HCT116 (cell line): ENCODE measurements at regions not wholly inside any gene's neighbourhood (a gene's known extent, or its start where the extent isn't known, plus 50 kb on each side); places are given as distances from the start of the nearest gene placed in this dataset.

Source experiments
- ATAC-seq: fragments of 200-7000 bp; cut with Tn5 transposase; 2 replicates; pipeline ENCODE4 v1.9.1; 2020; ENCODE audit warnings: mild to moderate bottlenecking, moderate library complexity
- BruUV-seq: library from RNA; stranded (reverse); fragments of 400-500 nt; replicated peaks from 2 replicates; lab custom pipeline; 2021; lab: Mats Ljungman, UMichigan
- CTCF ChIA-PET: fragments of 300-600 bp; sonication (Branson Sonifier 250); formaldehyde crosslinking; loops from one replicate; lab custom pipeline; 2021; ENCODE audit warnings: antibody characterized with exemption; lab: Charles Lee
- POLR2A ChIA-PET: fragments of 300-600, 350-600 bp; sonication (Branson Sonifier 250); formaldehyde crosslinking; loops from one replicate; lab custom pipeline; 2021; ENCODE audit warnings: antibody characterized with exemption; lab: Charles Lee
- RAD21 ChIA-PET, 2 experiments: fragments of 300-600 bp; sonication (Branson Sonifier 250); formaldehyde crosslinking; loops; one replicate each; lab custom pipeline; 2023; ENCODE audit warnings: low total read pairs in 2 of 2; ENCODE audit not compliant: uncharacterized antibody in 2 of 2, unreplicated experiment in 2 of 2, low non-redundant PET in 1 of 2; lab: Charles Lee
- DNase-seq: peaks from one replicate; pipeline ENCODE4 v3.0.0-alpha.2; 2010; ENCODE audit warnings: low read depth, low spot score
- H2AFZ ChIP-seq: fragments of 200-600 bp; shearing (Covaris generic), sonication (generic); 2 replicates; pipeline ENCODE4 v1.6.1; 2017; ENCODE audit warnings: low read depth, mixed run types, mixed read lengths, antibody characterized with exemption, low read length; ENCODE audit not compliant: poor library complexity, severe bottlenecking
- H3K27ac ChIP-seq: 2 replicates; pipeline ENCODE4 v1.5.1; 2012; ENCODE audit warnings: low read depth, low read length
- H3K27me3 ChIP-seq: fragments of 200-600 bp; sonication (generic); 2 replicates; pipeline ENCODE4 v1.6.1; 2016; ENCODE audit warnings: mixed run types, low read length, mixed read lengths; ENCODE audit not compliant: insufficient read depth
- H3K36me3 ChIP-seq, 2 experiments: fragments of 200-500 bp in 1 of 2; fragments of 200-600 bp in 1 of 2; sonication (Bioruptor generic) in 1 of 2; sonication (generic) in 1 of 2; 2 replicates each; pipeline versions ENCODE4 v1.5.1 to v1.6.1; 2014 to 2016; ENCODE audit warnings: low read length in 2 of 2, inconsistent platforms in 1 of 2, mixed read lengths in 1 of 2, mixed run types in 1 of 2; ENCODE audit not compliant: insufficient read depth in 2 of 2, control insufficient read depth in 1 of 2
- H3K4me1 ChIP-seq, 2 experiments: fragments of 200-600 bp in 1 of 2; sonication (generic) in 1 of 2; 2 replicates each; pipeline versions ENCODE4 v1.5.1 to v1.6.1; 2012 to 2017; ENCODE audit warnings: low read length in 2 of 2, inconsistent platforms in 1 of 2, mild to moderate bottlenecking in 1 of 2, mixed read lengths in 1 of 2, mixed run types in 1 of 2, moderate library complexity in 1 of 2; ENCODE audit not compliant: insufficient read depth in 2 of 2, control insufficient read depth in 1 of 2
- H3K4me2 ChIP-seq: fragments of 200-600 bp; sonication (generic); 2 replicates; pipeline ENCODE4 v1.6.1; 2017; ENCODE audit warnings: mixed run types, low read length, mixed read lengths
- H3K4me3 ChIP-seq, 2 experiments: fragments of 200-600 bp in 1 of 2; sonication (generic) in 1 of 2; replicated peaks in 1 of 2; 2 replicates each; pipeline ENCODE4 v1.5.1; 2011 to 2016; ENCODE audit warnings: low read length in 2 of 2, control low read depth in 1 of 2, low read depth in 1 of 2, mild to moderate bottlenecking in 1 of 2, mixed read lengths in 1 of 2, mixed run types in 1 of 2
- H3K79me2 ChIP-seq: fragments of 200-600 bp; sonication (generic); 2 replicates; pipeline ENCODE4 v1.6.1; 2017; ENCODE audit warnings: mild to moderate bottlenecking, mixed run types, low read length, moderate library complexity, mixed read lengths; ENCODE audit not compliant: insufficient read depth
- H3K9ac ChIP-seq: fragments of 200-600 bp; sonication (generic); 2 replicates; pipeline ENCODE4 v1.6.1; 2016; ENCODE audit warnings: low read length, mixed read lengths
- H3K9me2 ChIP-seq: fragments of 200-600 bp; sonication (generic), shearing (Covaris generic); 2 replicates; pipeline ENCODE4 v1.6.1; 2017; ENCODE audit warnings: mixed run types, mild to moderate bottlenecking, moderate library complexity; ENCODE audit not compliant: insufficient read depth
- H3K9me3 ChIP-seq, 2 experiments: fragments of 200-500 bp in 1 of 2; fragments of 200-600 bp in 1 of 2; sonication (Bioruptor generic) in 1 of 2; sonication (generic) in 1 of 2; 2 replicates each; pipeline ENCODE4 v1.6.1; 2014 to 2017; ENCODE audit warnings: low read length in 2 of 2, mixed read lengths in 2 of 2, inconsistent platforms in 1 of 2, low read depth in 1 of 2, mild to moderate bottlenecking in 1 of 2, mixed run types in 1 of 2, moderate library complexity in 1 of 2; ENCODE audit not compliant: control insufficient read depth in 1 of 2, insufficient read depth in 1 of 2
- H4K20me1 ChIP-seq: fragments of 200-600 bp; sonication (generic), shearing (Covaris generic); 2 replicates; pipeline ENCODE4 v1.6.1; 2017; ENCODE audit warnings: mixed run types, mild to moderate bottlenecking, moderate library complexity; ENCODE audit not compliant: insufficient read depth
- CBX3 ChIP-seq: IDR thresholded peaks from 2 replicates; pipeline ENCODE4 v1.6.1; 2012; ENCODE audit warnings: low read depth
- EGR1 ChIP-seq: IDR thresholded peaks from 2 replicates; pipeline ENCODE4 v1.6.1; 2012; ENCODE audit warnings: low read depth
- ELF1 ChIP-seq: IDR thresholded peaks from 2 replicates; pipeline ENCODE4 v1.6.1; 2012; ENCODE audit warnings: low read depth, borderline replicate concordance
- EZH2phosphoT487 ChIP-seq: fragments of 200-600 bp; IDR thresholded peaks from 2 replicates; pipeline ENCODE4 v1.6.1; 2018; ENCODE audit warnings: antibody characterized with exemption, borderline replicate concordance
- FOSL1 ChIP-seq: IDR thresholded peaks from 2 replicates; pipeline ENCODE4 v1.6.1; 2012; ENCODE audit warnings: low read depth
- JUND ChIP-seq: IDR thresholded peaks from 2 replicates; pipeline ENCODE4 v1.6.1; 2012
- POLR2A ChIP-seq: IDR thresholded peaks from 2 replicates; pipeline ENCODE4 v1.7.0; 2011; ENCODE audit warnings: borderline replicate concordance; ENCODE audit not compliant: insufficient read depth, insufficient read length; ENCODE audit errors: extremely low read depth
- POLR2AphosphoS5 ChIP-seq: IDR thresholded peaks from 2 replicates; pipeline ENCODE4 v1.6.1; 2011; ENCODE audit warnings: mild to moderate bottlenecking, low read depth, low read length, moderate library complexity
- RAD21 ChIP-seq: IDR thresholded peaks from 2 replicates; pipeline ENCODE4 v1.6.1; 2012; ENCODE audit warnings: low read depth, mild to moderate bottlenecking
- SIN3A ChIP-seq: IDR thresholded peaks from 2 replicates; pipeline ENCODE4 v1.6.1; 2012; ENCODE audit warnings: low read depth
- SP1 ChIP-seq: IDR thresholded peaks from 2 replicates; pipeline ENCODE4 v1.6.1; 2012; ENCODE audit warnings: low read depth
- SRF ChIP-seq: IDR thresholded peaks from 2 replicates; pipeline ENCODE4 v1.6.1; 2012; ENCODE audit warnings: low read depth
- TCF7L2 ChIP-seq: IDR thresholded peaks from 2 replicates; pipeline ENCODE4 v1.7.0; 2011; ENCODE audit warnings: borderline replicate concordance, inconsistent platforms; ENCODE audit not compliant: insufficient read depth, insufficient read length; ENCODE audit errors: extremely low read depth
- YY1 ChIP-seq: IDR thresholded peaks from 2 replicates; pipeline ENCODE4 v1.6.1; 2011; ENCODE audit warnings: low read length, low read depth, moderate library complexity, mild to moderate bottlenecking; ENCODE audit not compliant: insufficient replicate concordance; ENCODE audit errors: extremely low read depth
- ZNF274 ChIP-seq: fragments of 200-500 bp; sonication (Bioruptor generic); IDR thresholded peaks from 2 replicates; pipeline ENCODE4 v1.6.1; 2014; ENCODE audit warnings: mild to moderate bottlenecking, low read depth, low read length, inconsistent platforms
- intact Hi-C: fragments of 100-400 bp; cut with micrococcal nuclease; formaldehyde crosslinking; loops from 2 replicates; pipeline ENCODE4 v1.10.0; 2022
- TF ChIP-seq, protein P1 (sequence below): IDR thresholded peaks from 2 replicates; pipeline ENCODE4 v1.6.1; 2011; ENCODE audit warnings: mild to moderate bottlenecking, low read length, moderate library complexity; ENCODE audit not compliant: insufficient replicate concordance; ENCODE audit errors: extremely low read depth
- TF ChIP-seq, protein P2 (sequence below): IDR thresholded peaks from 2 replicates; pipeline ENCODE4 v1.6.1; 2012
- TF ChIP-seq, protein P3 (sequence below): IDR thresholded peaks from 2 replicates; pipeline ENCODE4 v1.6.1; 2012; ENCODE audit warnings: low read depth
- TF ChIP-seq, protein P4 (sequence below), 3 experiments: fragments of 200-600 bp in 1 of 3; sonication (generic) in 1 of 3; IDR thresholded peaks in 2 of 3; conservative IDR thresholded peaks in 1 of 3; 2 replicates each; pipeline ENCODE4 v1.5.1; 2012 to 2017; ENCODE audit warnings: low read depth in 2 of 3, low read length in 2 of 3, antibody characterized with exemption in 1 of 3, borderline replicate concordance in 1 of 3, control low read depth in 1 of 3, mild to moderate bottlenecking in 1 of 3, mixed read lengths in 1 of 3, mixed run types in 1 of 3, moderate library complexity in 1 of 3; ENCODE audit not compliant: insufficient read depth in 1 of 3

DNA sequence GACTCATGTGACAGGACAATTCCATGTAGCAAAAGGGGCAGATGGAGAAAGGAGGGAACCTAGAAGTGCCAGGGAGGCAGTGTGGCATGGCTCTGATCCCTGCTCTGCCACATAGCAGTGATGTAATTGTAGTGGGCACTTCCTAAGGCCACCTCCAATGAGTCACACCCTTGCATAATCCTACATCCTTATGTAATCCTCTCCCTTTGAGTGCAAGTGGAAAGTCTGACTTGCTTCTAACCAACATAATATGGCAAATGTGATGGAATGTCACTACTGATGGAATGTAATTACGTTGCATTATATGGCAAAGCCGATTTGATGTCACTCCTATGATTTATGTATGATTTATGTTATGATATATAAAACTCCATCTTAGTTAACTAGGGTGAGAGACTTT lies 72.9 kb upstream of the ATP2C1 start (continued):
- peak; percentile 63 for TF ChIP-seq POLR2AphosphoS5
- TF ChIP-seq ELF1: no peak
- no peak for TF ChIP-seq YY1
- TF ChIP-seq CBX3: peak; percentile 98
- peak; percentile 74 for TF ChIP-seq SIN3A
- peak; percentile 75; the same call in 1 of the 2 replicates for TF ChIP-seq SRF
- peak; percentile 92 for TF ChIP-seq SP1
- TF ChIP-seq, protein P1, sequence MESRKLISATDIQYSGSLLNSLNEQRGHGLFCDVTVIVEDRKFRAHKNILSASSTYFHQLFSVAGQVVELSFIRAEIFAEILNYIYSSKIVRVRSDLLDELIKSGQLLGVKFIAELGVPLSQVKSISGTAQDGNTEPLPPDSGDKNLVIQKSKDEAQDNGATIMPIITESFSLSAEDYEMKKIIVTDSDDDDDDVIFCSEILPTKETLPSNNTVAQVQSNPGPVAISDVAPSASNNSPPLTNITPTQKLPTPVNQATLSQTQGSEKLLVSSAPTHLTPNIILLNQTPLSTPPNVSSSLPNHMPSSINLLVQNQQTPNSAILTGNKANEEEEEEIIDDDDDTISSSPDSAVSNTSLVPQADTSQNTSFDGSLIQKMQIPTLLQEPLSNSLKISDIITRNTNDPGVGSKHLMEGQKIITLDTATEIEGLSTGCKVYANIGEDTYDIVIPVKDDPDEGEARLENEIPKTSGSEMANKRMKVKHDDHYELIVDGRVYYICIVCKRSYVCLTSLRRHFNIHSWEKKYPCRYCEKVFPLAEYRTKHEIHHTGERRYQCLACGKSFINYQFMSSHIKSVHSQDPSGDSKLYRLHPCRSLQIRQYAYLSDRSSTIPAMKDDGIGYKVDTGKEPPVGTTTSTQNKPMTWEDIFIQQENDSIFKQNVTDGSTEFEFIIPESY: peak; percentile 31
- TF ChIP-seq FOSL1: peak; percentile 98
- peak; percentile 48; the same call in 1 of the 2 replicates for TF ChIP-seq EGR1
- no peak for TF ChIP-seq POLR2A

DNA sequence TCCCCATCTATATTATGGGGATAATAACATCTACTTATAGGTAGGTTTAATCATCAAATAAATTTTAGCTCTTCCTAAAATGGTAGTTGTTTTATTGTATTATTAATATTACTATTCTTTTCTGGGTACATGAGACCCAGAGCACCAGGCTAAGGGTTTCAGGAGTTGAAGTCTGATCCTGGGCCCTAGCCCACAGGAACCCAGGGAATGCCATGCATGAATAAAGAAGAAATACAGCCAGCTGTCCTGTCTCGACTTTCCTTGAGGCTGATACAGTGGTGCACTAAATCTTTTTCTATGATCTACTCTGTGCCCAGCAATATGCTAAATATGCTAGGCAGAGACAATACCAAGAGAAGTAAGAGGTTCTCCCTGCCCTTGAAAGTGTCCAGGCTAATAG lies 72.1 kb upstream of the ATP2C1 start:
- Histone ChIP-seq H3K9me3 (no peaks in the 10 kb centered on the region), H3K9me2 (no peaks in the 10 kb centered on the region), H3K4me1 (peaks cover 0 to 17% of the 10 kb centered on the region in 2 experiments; a peak in 2 of 4 replicates), H3K27ac (no peak overlapping the region), H3K79me2 (no peaks in the 10 kb centered on the region), H3K36me3 (no peaks in the 10 kb centered on the region), H3K27me3 (no peaks in the 10 kb centered on the region), H4K20me1 (no peaks in the 10 kb centered on the region), H3K4me2 (no peak overlapping the region), H3K9ac (no peak overlapping the region), H2AFZ (no peak overlapping the region), H3K4me3 (no peak overlapping the region)
- ATAC-seq (no peak), DNase-seq (no peak)
- intact Hi-C loops: no loop called here
- BruUV-seq: no TSS peak
- ChIA-PET RAD21 (no interaction called here), POLR2A (no interaction called here), CTCF (no interaction called here)
- TF ChIP-seq TCF7L2: no peak
- no peak for TF ChIP-seq YY1
- TF ChIP-seq EGR1: no peak
- no peak for TF ChIP-seq RAD21
- TF ChIP-seq ZNF274: no peak
- no peak for TF ChIP-seq CBX3
- TF ChIP-seq SIN3A: no peak
- TF ChIP-seq EZH2phosphoT487: no peak
- TF ChIP-seq, protein P2, sequence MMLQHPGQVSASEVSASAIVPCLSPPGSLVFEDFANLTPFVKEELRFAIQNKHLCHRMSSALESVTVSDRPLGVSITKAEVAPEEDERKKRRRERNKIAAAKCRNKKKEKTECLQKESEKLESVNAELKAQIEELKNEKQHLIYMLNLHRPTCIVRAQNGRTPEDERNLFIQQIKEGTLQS: no peak
- TF ChIP-seq SP1: no peak
- TF ChIP-seq, protein P3, sequence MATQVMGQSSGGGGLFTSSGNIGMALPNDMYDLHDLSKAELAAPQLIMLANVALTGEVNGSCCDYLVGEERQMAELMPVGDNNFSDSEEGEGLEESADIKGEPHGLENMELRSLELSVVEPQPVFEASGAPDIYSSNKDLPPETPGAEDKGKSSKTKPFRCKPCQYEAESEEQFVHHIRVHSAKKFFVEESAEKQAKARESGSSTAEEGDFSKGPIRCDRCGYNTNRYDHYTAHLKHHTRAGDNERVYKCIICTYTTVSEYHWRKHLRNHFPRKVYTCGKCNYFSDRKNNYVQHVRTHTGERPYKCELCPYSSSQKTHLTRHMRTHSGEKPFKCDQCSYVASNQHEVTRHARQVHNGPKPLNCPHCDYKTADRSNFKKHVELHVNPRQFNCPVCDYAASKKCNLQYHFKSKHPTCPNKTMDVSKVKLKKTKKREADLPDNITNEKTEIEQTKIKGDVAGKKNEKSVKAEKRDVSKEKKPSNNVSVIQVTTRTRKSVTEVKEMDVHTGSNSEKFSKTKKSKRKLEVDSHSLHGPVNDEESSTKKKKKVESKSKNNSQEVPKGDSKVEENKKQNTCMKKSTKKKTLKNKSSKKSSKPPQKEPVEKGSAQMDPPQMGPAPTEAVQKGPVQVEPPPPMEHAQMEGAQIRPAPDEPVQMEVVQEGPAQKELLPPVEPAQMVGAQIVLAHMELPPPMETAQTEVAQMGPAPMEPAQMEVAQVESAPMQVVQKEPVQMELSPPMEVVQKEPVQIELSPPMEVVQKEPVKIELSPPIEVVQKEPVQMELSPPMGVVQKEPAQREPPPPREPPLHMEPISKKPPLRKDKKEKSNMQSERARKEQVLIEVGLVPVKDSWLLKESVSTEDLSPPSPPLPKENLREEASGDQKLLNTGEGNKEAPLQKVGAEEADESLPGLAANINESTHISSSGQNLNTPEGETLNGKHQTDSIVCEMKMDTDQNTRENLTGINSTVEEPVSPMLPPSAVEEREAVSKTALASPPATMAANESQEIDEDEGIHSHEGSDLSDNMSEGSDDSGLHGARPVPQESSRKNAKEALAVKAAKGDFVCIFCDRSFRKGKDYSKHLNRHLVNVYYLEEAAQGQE: no peak
- no peak for TF ChIP-seq JUND
- TF ChIP-seq POLR2AphosphoS5: no peak
- TF ChIP-seq, protein P4, sequence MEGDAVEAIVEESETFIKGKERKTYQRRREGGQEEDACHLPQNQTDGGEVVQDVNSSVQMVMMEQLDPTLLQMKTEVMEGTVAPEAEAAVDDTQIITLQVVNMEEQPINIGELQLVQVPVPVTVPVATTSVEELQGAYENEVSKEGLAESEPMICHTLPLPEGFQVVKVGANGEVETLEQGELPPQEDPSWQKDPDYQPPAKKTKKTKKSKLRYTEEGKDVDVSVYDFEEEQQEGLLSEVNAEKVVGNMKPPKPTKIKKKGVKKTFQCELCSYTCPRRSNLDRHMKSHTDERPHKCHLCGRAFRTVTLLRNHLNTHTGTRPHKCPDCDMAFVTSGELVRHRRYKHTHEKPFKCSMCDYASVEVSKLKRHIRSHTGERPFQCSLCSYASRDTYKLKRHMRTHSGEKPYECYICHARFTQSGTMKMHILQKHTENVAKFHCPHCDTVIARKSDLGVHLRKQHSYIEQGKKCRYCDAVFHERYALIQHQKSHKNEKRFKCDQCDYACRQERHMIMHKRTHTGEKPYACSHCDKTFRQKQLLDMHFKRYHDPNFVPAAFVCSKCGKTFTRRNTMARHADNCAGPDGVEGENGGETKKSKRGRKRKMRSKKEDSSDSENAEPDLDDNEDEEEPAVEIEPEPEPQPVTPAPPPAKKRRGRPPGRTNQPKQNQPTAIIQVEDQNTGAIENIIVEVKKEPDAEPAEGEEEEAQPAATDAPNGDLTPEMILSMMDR (IDR thresholded peaks at IDR 0.05 in 2 of 3, conservative IDR thresholded peaks at IDR 0.05 in 1 of 3; ENCODE audit: borderline replicate concordance in 1 of 3, insufficient read depth in 1 of 3, low read depth in 2 of 3, low read length in 2 of 3): no peak
